Esophagus muscularis mucosa (tissue), 4 donors: ENCODE measurements at regions not wholly inside any gene's neighbourhood (a gene's known extent, or its start where the extent isn't known, plus 50 kb on each side); places are given as distances from the start of the nearest gene placed in this dataset.

Source experiments
- CTCF ChIP-seq, 3 experiments: fragments of 200-600 bp in 2 of 3; fragments of 450-650 bp in 1 of 3; sonication (generic) in 2 of 3; IDR thresholded peaks; one replicate each; pipeline ENCODE4 v1.5.1; 2017 to 2019; ENCODE audit warnings: antibody characterized with exemption in 3 of 3, mild to moderate bottlenecking in 2 of 3, moderate library complexity in 1 of 3
- EP300 ChIP-seq: sonication (generic); formaldehyde crosslinking; IDR thresholded peaks from one replicate; pipeline ENCODE4 v1.6.1; 2017; ENCODE audit warnings: antibody characterized with exemption
- POLR2A ChIP-seq: fragments of 450-650 bp; IDR thresholded peaks from one replicate; pipeline ENCODE4 v1.6.1; 2017; ENCODE audit warnings: antibody characterized with exemption, moderate library complexity, mild to moderate bottlenecking, low read depth
- POLR2AphosphoS5 ChIP-seq, 2 donors: sonication (generic); formaldehyde crosslinking; IDR thresholded peaks; one replicate each; pipeline ENCODE4 v1.6.1; 2017; ENCODE audit warnings: antibody characterized with exemption in 2 of 2

- TF ChIP-seq CTCF (IDR thresholded peaks at IDR 0.05) (no peak), POLR2A (no peak), POLR2AphosphoS5 (IDR thresholded peaks at IDR 0.05) (no peak), EP300 (no peak)
These were observed 126.9 kb downstream of the IPMK start for GRCh38 chr10:58140691-58141347.
